ENCODE measurements at regions not wholly inside any gene's neighbourhood (a gene's known extent, or its start where the extent isn't known, plus 50 kb on each side); places are given as distances from the start of the nearest gene placed in this dataset.

DNA sequence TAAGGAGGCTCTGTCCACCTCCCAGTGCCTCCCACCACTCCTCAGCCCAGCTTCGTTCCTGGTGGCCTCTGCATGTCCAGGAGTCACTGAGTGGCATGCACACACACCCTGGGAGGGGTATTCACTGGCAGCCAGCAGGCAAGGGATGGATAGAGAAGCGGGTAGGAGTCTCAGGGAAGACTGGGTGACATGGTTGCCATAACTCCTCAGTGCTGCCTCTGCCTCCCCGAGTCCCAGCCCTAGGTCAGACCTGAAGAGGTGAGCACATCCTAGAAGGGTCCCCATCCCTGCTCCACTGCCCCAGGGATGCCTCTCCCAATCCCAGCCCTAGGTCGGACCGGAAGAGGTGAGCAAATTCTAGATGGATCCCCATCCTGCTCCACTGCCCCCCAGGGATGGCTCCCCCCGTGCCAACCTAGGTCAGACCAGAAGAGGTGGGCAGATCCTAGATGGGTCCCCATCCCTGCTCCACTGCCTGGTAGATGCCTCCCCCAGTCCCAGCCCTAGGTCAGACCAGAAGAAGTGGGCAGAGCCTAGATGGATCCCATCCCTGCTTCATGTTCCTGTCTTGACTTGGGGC lies 197.0 kb downstream of the IRF8 start:
- H2AFZ ChIP-seq (ENCODE audit: low read depth, low read length): no peak overlapping the region
- no peaks in the 10 kb centered on the region for H4K20me1 ChIP-seq (replicated peaks; ENCODE audit: control insufficient read depth, extremely low read depth, insufficient read depth, low read length)
- H3K9ac ChIP-seq (replicated peaks; ENCODE audit: extremely low read depth, insufficient read depth, low read length): no peak overlapping the region
- no peak overlapping the region for H3K27ac ChIP-seq (ENCODE audit: insufficient read depth, low read depth, low read length)
- no peaks in the 10 kb centered on the region for H3K27me3 ChIP-seq (ENCODE audit: control insufficient read depth in 2 of 2, insufficient read depth in 2 of 2, low read length in 2 of 2)
- H3K4me1 ChIP-seq (ENCODE audit: control insufficient read depth, extremely low read depth, insufficient read depth, low read length): no peaks in the 10 kb centered on the region
- no peaks in the 10 kb centered on the region for H3K9me1 ChIP-seq (replicated peaks; ENCODE audit: control insufficient read depth, extremely low read depth, insufficient read depth, low read length)
- no peaks in the 10 kb centered on the region for H3K36me3 ChIP-seq (ENCODE audit: control insufficient read depth in 2 of 2, extremely low read depth in 1 of 2, insufficient read depth in 2 of 2, low read length in 2 of 2)
- H3K4me2 ChIP-seq (ENCODE audit: insufficient read depth, low read length): no peak overlapping the region
- H3K4me3 ChIP-seq (replicated peaks in 1 of 3; ENCODE audit: insufficient read depth in 1 of 3, low read depth in 1 of 3, low read length in 3 of 3): no peak overlapping the region
- TF ChIP-seq POLR2AphosphoS5 (IDR thresholded peaks at IDR 0.05; ENCODE audit: insufficient read depth, low read depth, low read length) (no peak), FOS (IDR thresholded peaks at IDR 0.05; ENCODE audit: borderline replicate concordance, insufficient read depth, low read length) (no peak), MAX (IDR thresholded peaks at IDR 0.05; ENCODE audit: insufficient read depth, insufficient read length) (no peak)
- BruUV-seq (replicated peaks): no TSS peak
- H3K79me2 ChIP-seq (ENCODE audit: control insufficient read depth, insufficient read depth, low read length): no peaks in the 10 kb centered on the region
- ChIA-PET CTCF (no interaction called here), POLR2A (no interaction called here)
- DNase-seq (ENCODE audit: low read depth, low spot score): no peak
- intact Hi-C loops (cut with micrococcal nuclease) (no loop called here), dilution Hi-C loops (cut with MboI; ENCODE audit: extremely low pct_ligation_motif_present, low sequenced_read_pairs) (no loop called here)
- FAIRE-seq: no peak
- no peaks in the 10 kb centered on the region for H3K9me3 ChIP-seq (replicated peaks; ENCODE audit: control insufficient read depth, insufficient read depth, low read length)

DNA sequence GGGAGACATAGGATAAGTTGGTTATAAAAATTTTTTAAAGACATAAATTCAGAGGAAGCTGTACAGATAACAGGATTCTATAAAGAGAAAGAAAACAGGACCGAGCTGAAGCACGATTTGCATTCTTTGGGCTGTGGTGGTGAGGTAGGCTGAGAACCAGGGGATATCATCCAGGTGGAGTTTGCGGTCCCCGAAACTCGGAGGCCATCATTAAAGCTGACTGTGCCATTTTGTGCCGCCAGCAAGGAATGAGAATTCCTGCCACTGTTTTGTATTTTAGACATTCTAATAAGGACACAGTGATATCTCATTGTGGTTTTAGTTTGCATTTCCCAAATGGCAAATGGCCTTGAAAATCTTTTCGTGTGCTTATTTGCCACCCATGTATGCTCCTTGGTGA lies 197.9 kb downstream of the IRF8 start:
- no peak overlapping the region for H3K27ac ChIP-seq (ENCODE audit: insufficient read depth, low read depth, low read length)
- H3K4me3 ChIP-seq (replicated peaks in 1 of 3; ENCODE audit: insufficient read depth in 1 of 3, low read depth in 1 of 3, low read length in 3 of 3): no peak overlapping the region
- FAIRE-seq (no peak), DNase-seq (ENCODE audit: low read depth, low spot score) (no peak)
- no peaks in the 10 kb centered on the region for H3K36me3 ChIP-seq (ENCODE audit: control insufficient read depth in 2 of 2, extremely low read depth in 1 of 2, insufficient read depth in 2 of 2, low read length in 2 of 2)
- H3K4me1 ChIP-seq (ENCODE audit: control insufficient read depth, extremely low read depth, insufficient read depth, low read length): no peaks in the 10 kb centered on the region
- H3K9me1 ChIP-seq (replicated peaks; ENCODE audit: control insufficient read depth, extremely low read depth, insufficient read depth, low read length): no peaks in the 10 kb centered on the region
- no TSS peak for BruUV-seq (replicated peaks)
- no peaks in the 10 kb centered on the region for H3K79me2 ChIP-seq (ENCODE audit: control insufficient read depth, insufficient read depth, low read length)
- no peaks in the 10 kb centered on the region for H3K9me3 ChIP-seq (replicated peaks; ENCODE audit: control insufficient read depth, insufficient read depth, low read length)
- TF ChIP-seq MYC (IDR thresholded peaks at IDR 0.05; ENCODE audit: low read depth, low read length) (no peak), POLR2AphosphoS5 (IDR thresholded peaks at IDR 0.05; ENCODE audit: insufficient read depth, low read depth, low read length) (no peak), FOS (IDR thresholded peaks at IDR 0.05; ENCODE audit: borderline replicate concordance, insufficient read depth, low read length) (no peak), EZH2 (IDR thresholded peaks at IDR 0.05; ENCODE audit: borderline replicate concordance, low read depth, low read length, severe bottlenecking) (no peak)
- H3K27me3 ChIP-seq (ENCODE audit: control insufficient read depth in 2 of 2, insufficient read depth in 2 of 2, low read length in 2 of 2): no peaks in the 10 kb centered on the region
- intact Hi-C loops (cut with micrococcal nuclease): no loop called here
- dilution Hi-C loops (cut with MboI; ENCODE audit: extremely low pct_ligation_motif_present, low sequenced_read_pairs): no loop called here
- no peak overlapping the region for H3K9ac ChIP-seq (replicated peaks; ENCODE audit: extremely low read depth, insufficient read depth, low read length)
- ChIA-PET POLR2A (no interaction called here), CTCF (no interaction called here)
- no peak overlapping the region for H3K4me2 ChIP-seq (ENCODE audit: insufficient read depth, low read length)
- no peak overlapping the region for H2AFZ ChIP-seq (ENCODE audit: low read depth, low read length)
- no peaks in the 10 kb centered on the region for H4K20me1 ChIP-seq (replicated peaks; ENCODE audit: control insufficient read depth, extremely low read depth, insufficient read depth, low read length)

All from endothelial cell of umbilical vein (primary cell).